HTERT RPE-1 (cell line): ENCODE measurements at regions not wholly inside any gene's neighbourhood (a gene's known extent, or its start where the extent isn't known, plus 50 kb on each side); places are given as distances from the start of the nearest gene placed in this dataset.

Source experiments
- in situ Hi-C: fragments of 300-500 bp; cut with MboI; formaldehyde crosslinking; loops from 4 replicates; pipeline ENCODE4 v1.14.3; 2020; ENCODE audit warnings: low sequenced_read_pairs

DNA sequence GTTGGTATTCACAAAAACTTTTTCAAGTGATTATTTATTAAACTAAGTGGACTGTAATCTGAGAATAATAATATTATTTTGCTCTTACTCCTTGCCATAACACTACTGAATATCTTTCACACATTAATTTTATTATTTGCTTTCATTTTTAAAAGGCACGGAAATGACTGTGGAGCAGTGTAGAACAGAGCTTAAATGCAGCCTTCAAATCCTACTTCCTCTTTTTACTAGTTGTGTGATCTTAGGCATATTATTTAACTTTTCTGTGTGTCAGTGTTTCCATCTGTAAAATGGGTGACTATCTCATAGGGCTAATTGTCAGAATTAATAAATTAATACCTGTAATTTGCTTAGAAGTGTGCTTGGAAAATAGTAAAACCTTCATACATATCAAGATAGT is 55.5 kb upstream of the SLC8A1 start:
- in situ Hi-C loops = no loop called here

DNA sequence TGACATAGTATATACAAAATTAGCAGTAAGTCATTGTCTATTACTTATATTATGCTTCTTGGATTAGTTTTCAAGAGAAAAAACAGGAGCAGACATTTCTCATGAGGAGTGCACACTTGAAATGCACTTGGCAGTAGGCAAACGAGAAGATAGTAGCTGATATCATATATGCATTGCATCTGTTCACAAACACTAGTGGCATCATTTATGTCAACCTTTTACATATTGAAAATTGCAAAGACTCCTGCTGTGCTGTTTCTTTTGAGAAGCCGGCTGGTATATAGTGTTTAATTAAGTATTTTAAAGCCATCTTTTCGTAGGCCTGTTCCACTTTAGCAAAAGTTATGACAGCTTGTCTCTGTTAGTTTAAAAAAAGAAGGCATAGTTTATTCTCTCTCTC is 58.4 kb upstream of the SLC8A1 start:
- in situ Hi-C loops = no loop called here

DNA sequence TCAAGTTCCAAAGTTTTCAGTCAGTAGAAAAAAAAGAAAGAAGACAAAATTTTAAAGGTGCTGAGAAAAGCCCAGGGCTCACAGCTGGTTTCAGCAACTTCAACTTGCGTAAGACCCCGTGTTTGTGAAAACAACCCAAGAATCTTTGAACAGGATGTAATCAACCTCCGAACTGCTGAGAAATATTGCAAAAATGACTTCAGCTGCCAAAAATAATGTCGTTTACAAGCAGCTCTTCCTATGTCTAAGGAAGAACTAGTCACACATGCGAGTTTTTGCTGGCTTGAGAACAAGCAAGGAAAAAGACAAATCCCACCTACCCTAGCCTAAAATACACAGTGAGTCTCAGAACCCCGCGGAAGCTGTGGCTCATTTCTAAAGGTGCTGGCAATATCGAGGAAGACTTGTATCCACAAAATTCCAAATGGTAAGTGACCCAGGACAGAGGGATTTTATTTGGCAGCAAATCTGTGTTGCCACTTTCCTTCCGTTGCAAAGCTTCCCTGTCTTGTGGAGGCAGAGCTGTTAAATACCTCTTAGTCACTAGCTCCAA is 59.8 kb upstream of the SLC8A1 start:
- in situ Hi-C loops = no loop called here

DNA sequence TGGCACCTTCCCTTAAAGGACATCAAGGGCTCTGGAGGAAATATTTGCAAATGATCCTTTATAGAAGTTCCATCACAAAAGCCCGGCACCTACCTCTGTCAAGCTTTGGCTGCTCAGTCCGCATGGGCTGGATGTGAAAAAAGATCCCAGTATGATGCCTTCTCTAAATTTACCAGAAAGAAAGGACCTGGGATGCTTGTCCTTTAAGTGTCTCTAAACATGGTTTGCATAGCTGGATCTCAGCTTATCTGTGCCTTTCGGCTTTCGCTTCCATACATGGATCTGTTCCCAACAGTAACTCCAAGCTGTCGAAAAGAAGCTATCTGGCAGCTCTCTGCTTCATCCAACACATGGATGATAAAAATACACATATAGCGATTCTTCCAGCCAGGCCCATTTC is 60.4 kb upstream of the SLC8A1 start:
- in situ Hi-C loops = no loop called here

DNA sequence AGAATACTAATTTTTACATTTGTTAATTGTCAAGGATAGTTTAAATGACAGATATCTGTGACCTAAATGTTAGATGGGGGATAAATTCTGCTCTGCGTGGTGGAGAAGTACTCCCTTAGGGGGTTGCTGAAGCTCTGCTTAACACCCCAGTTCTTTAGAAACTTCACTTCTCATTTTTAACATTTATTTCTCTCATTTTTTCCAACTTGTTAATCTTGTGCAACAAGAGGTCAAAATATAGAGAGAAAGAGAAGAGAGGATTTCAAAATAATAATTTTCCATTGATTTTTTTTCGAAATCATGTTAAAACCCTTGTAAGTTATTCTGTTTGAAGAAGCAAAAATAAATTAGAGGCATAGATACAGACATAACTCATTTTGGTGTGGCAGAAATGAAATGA is 61.3 kb upstream of the SLC8A1 start:
- in situ Hi-C loops = no loop called here

DNA sequence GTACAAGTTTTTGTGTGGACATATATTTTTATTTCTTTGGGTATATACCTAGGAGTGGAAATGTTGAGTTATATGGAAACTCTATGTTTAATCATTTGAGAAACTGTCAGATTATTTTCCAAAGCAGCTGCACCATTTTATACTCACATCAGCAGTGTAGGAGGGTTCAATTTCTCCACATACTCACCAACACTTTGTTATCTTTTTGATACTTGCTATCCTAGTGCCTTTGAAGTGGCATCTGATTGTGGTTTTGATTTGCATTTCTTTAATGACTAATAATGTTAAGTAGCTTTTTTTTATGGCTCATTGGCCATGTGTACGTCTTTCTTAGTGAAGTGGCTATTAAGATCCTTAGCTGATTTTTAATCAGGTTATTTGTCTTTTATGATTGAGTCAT is 64.7 kb upstream of the SLC8A1 start:
- in situ Hi-C loops = no loop called here

DNA sequence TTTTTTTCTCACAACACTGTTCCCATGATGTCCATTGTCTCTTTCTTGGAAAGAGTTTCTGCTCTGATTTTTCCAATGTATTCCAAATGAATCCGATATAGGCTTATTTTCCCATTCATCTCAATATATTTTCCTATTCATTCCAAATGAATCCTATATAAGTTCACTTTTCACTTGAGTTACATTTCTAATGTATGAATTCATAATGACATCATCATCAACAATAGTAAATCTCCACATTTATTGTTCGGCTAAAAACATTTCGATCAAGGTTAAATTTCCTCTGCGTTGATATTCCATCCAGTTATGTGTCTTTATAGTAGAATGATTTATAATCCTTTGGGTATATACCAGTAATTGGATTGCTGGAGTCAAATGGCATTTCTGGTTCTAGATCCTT is 76.7 kb upstream of the SLC8A1 start:
- in situ Hi-C loops = no loop called here

DNA sequence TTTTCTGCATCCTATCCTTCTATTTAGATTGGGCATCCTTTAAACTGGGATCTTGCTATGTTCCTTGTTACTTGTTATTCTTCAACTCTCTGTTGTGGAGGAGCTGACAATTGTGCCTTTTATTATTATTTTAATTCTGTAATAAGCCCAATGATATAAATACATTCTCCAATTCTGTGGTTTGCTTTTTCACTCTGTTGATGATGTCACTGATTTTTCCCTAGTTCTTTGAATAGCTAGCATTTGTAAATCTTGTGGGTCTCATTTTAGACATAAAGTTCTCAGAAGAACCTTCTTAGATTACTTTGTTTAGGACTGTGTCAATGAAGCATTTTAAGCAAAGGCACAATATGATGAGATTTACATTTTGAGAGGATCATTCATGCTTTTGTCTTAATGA is 79.5 kb upstream of the SLC8A1 start:
- in situ Hi-C loops = no loop called here

DNA sequence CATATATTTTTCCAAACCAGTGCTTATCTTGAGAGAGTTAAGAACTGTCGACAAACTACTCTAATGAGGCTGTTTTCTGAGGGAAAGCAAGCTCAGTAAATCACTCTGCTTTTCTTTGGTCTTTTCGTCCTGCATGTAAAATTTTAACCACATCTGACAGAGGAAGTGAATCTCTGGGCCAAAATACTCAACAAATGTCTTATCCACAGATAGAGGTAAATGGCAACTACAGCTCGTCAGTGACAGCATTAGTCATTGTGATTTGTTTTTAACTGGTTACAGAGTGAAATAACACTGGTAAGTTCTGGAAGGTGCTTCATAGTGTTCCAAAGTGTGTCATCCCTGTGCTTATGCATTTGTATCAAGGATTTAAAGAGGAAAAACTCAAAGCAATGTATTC is 82.6 kb upstream of the SLC8A1 start:
- in situ Hi-C loops = no loop called here

DNA sequence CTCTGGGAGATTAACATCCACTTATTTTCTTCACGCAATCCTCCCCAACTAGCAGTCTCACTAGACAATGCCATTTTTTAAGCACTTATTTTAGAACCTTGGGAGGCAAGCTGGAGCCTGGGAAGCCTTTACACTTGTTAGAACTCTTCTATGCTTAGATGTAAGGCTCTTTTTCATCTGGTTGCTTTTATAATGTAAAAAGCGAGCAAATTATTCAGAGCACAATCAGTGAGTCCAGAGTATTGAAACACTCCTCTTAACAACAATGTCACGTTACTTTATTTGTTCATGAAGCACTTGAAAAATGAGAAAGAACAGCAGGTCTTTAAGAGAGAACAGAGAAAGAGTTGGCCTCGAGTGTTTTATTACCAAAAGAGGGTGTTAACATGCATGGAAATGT is 84.1 kb upstream of the SLC8A1 start:
- in situ Hi-C loops = no loop called here

DNA sequence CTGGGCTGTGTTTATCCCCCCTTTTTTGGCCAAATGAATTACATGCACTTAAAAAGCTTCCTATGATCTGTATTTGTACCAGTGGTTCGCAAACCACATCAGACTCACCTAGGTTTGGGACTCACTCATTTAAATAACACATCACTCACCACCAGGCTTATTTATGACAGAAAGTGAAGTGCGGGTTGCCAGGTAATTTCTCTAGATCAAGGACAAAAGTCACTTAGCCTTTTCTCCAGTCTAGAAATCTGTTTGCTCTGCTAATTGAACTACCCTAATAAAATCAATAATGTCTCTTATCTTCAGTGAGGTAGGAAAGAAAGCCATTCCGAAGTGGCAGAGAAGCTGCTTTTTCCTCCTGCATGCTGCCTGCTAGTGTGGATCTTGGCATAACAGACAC is 88.1 kb upstream of the SLC8A1 start:
- in situ Hi-C loops = no loop called here

DNA sequence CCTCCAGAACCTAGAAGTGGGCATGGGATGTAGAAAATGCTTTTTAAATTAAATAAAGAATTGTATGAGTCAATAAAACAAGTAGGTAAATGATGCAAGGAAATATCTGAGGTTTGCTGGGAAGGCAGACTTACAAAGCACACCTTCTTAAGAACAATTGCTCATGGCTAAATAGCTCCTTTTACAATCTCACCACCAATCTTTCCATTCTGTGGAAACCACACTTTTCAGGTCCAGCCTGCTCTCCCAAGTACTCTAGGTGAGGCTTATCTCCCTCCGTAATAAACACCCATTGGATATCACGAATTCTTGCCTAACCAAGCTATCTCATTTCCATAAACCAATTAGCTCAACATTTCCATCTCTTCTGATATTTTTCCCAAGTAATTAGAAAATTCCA is 91.5 kb upstream of the SLC8A1 start:
- in situ Hi-C loops = no loop called here

DNA sequence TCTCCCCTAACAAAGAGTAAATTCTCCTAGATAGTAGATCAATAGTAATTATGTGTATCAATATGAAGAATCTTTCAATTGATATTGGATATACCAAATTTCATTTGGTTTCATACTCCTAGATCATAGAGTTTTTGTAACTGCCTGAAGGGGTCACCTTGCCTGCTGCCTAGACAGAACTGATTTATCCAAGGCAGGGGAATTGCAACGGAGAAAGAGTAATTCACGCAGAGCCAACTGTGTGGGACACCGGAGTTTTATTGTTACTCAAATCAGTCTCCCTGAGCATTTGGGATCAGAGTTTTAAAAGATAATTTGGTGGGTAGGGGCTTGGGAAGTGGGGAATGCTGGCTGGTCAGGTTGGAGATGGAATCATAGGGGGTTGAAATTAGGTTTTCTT is 92.2 kb upstream of the SLC8A1 start:
- in situ Hi-C loops = no loop called here

DNA sequence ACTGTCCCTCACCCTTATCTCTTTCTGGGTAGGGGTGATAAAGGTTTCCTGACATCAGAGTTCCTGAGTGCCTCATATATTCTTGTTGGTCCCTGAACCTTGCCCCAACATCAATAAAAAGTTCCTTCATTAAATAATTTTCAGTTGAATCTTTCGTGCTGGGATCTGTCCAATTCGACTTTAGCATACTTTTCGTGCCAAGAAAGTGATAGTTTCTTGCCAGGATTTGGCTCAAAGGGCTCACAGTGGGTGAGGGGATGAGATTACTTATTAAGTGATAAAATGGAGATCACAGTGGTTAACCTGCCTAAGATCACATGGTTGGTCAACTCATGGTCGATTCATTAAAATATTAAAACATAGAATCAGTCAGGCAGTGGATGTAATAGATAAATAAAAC is 93.8 kb upstream of the SLC8A1 start:
- in situ Hi-C loops = no loop called here

DNA sequence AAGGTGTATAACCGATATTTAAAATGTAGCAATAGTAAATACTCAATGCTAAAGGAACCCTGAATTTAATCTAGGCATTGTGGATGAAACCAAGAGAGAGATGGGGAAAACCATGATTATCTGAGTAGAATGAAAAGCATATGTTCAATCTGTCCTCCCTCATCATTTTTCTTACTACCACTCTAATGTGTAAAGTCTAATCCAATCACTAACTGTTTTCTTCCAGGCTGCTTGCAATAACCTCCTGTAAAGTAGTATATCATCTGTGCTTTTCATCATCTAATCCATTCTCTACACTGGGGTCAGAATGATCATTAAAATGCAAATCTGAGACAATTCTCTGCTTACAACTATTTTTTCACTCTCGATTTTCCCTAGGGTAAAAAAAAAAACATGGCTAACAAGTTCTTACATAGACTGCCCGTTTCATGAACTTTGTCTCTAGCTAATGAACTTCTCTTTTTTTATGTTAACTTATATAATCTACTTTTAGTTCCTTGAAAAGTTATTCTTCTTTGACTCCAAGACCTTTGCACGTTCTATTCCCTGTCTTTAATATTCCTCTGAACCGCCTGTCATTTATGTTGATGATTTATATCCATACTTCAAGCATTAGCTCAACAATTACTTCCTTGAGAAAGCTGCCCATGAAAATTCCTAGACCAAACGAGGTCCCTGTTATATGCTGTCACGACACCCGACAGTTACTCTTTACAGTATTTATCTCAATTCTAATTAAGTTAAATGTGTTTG is 94.7 kb upstream of the SLC8A1 start:
- in situ Hi-C loops = no loop called here

DNA sequence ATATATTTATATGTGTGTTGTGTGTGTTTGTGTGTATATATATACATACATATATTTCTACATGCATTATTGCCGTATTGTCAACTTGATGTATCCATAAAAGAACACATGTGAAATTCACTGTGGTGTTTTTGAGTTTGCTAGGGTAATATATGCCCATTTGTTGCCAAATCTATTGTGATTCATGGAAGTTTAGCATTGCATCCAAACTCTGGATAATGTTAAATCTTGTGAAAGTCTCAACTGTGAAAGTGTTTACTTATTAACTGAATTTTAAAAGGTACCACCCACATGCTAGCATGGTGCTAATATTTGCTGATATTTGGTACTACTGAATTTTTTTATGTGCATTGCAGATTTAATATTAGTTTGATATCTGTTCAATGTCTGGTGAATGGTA is 96.6 kb upstream of the SLC8A1 start:
- in situ Hi-C loops = no loop called here

DNA sequence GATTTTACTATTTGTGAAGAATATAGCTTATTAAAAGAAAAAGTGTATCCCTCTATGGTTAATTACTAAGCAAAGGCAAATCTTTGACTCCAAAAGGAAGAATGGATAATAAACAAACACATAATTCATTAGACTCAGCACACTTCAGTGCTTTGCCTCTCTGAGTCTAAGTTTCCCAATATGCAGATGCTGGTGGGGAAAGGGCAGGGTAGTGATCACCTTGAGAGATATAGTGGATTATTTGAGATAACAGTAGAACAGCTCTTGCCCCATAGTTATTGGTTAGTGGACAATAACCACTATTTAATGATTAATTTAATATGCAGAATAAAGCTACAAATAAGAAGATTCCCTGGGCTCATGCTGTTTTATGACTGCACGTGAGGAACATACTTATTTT is 98.2 kb upstream of the SLC8A1 start:
- in situ Hi-C loops = no loop called here

DNA sequence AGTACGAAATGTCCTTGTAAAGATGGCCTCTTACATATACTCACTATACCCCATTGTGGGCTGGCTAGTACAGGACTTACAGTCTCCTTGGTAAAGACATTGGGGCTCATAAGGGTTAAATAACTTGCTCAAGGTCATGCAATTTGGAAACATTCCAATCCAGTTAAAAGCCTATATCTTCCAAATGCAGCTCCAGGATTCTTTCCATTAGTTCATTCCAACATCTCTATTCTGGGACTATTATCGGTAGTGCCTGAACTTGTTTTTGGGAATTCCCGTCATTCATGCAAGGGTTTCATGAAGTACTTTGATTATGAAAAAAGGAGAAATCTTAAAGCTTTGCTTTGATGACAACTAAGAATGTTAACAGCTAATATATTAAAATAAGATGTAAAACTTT is 99.2 kb upstream of the SLC8A1 start:
- in situ Hi-C loops = no loop called here

DNA sequence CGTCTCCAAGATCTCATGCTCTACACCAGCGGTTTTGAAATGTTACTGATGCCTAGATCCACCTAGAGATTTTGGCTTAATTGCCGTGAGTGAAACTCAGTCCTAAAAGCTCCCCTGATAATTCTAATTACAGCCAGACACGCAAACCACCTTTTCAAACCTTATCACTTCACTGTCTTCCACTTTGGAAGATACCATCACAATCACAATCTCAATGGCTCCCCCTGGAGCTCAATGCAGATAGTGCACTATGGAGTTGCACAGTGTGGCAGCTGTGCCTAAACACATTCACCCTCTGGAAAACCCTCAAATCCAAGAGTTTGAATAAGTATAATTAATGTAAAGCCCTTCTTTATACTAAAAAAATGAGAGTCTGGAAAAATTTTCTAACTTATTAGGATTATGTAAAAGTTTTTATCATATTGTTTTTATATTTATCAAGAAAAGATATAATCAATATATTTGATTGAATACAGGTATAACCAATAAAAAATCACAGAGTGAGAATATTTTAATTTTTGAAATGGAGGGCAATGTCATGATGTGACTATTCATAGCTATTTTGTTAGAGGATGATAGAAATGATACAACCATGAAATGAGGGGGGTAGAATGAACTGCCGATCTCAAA is 102.9 kb upstream of the SLC8A1 start:
- in situ Hi-C loops = no loop called here

DNA sequence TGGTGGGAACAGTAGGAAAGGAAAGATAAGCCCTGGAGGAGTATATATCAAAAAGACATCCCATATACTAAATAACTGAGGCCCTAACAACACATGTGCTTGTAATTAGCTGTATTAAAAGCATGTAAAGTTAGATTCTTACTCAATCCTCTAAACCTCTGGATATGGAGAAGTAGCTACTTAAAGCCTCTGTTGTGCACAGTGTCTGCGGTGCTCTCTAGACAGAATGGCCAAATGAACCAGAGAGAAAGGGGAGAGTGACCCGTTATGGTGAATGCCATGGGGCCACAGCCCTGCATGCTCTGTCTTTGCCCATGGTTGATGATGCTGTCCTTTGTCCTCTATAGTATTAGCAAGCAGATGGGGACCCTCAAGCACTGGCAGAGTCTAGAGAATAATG is 104.4 kb upstream of the SLC8A1 start:
- in situ Hi-C loops = no loop called here

DNA sequence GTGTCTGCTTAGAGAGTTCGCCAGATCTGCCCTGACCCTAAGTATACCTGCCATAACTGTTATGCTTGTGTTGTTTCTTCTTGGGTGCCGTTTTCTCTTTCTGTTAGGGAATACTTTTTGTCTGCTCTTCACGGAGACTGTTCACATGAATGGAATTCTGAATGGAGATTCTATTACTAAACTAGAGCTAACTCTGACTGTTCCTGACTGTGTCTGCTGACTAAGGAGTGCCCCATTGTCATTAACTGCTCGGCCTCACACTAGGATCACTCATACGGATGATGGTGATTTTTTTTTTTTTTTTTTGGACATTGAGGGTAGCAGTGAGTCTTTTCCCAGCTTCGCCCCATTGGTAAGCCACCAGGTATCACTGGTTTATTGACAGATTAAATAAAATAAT is 104.8 kb upstream of the SLC8A1 start:
- in situ Hi-C loops = no loop called here

DNA sequence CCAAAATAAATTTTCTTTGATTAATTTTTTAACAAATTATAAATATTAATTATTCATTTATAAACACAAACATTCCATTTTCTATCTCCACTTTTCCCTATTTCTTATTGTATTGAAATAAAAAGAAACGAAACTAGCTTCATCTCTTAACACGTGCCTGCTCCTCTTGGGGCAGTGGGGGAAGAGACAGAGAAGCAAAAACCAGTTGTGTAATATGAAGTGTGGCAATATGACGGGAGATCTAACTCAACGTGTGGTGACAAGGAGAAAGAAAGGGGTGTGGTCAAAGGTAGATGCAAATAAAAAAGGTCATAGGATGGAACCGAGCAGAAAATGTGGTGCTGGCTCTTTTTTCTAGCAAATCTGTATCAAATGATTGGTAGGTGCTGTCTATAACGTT is 106.9 kb upstream of the SLC8A1 start:
- in situ Hi-C loops = no loop called here

DNA sequence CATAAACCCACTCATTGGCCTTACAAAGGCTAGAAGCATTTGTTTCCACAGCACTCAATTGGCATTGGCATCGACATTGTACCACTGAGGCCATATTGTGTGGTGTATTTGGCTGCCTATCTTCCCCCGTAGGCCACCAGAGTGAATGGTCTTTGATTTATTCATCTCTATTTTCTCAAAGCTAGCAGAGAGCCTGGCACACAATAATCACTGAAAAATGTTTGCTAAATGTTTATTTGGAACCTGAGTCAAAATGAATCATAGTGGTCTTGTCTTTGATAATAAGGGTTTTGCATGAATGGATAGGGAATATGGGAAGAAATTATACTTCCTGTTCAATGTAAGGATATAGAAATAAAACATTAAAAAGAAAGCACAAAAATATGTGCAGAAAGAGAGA is 107.3 kb upstream of the SLC8A1 start:
- in situ Hi-C loops = no loop called here
